Middle frontal gyrus (tissue), 1 donor: ENCODE measurements at regions not wholly inside any gene's neighbourhood (a gene's known extent, or its start where the extent isn't known, plus 50 kb on each side); places are given as distances from the start of the nearest gene placed in this dataset.
"Not testable (repeated sequence)": the region's sequence is repeated elsewhere in the genome, so short reads cannot be mapped to it uniquely, and the experiment has no call there.

ENCODE experiments used
- DNase-seq: peaks from one replicate; pipeline ENCODE4 v3.0.0-alpha.2; 2015; ENCODE audit warnings: low spot score; ENCODE audit errors: extremely low spot score

DNA sequence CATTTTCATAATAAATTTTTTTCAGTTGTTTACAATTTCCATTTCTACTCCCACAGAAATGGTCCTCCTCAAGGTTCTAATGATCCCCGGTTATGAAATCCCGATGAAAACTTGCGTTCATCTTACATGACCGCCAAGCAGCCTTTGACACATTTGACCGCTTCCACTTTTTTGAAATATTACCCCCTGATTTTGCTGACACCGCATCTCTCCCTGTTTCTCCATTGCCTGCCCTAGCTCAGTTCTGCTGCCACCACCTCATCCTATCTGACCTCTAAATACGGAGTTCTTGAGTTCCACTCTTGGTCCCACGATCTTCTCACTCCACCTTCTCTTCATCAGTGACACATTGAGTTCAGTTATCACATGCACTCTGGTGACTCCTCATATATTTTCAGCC, 74.1 kb downstream of the SLC35B3 start:
- no peak for DNase-seq

DNA sequence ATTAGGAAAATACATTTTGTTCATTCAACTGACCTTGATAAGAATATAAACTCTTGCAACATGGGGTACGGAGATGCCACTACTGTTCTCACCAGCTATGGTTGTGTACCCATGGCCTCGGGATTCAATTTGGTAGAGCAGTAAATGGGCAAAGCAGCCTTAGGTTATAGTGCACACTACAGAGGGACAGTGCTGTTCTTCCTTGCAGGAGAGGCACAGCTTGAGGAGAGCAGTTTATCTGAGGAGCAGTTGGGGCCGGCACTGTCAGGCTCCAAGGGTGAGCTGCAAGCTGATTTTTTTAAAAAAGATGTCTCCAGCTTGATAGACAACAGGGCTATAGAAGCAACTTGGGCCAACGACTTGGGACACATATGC, 82.4 kb downstream of the SLC35B3 start:
- DNase-seq = no peak

DNA sequence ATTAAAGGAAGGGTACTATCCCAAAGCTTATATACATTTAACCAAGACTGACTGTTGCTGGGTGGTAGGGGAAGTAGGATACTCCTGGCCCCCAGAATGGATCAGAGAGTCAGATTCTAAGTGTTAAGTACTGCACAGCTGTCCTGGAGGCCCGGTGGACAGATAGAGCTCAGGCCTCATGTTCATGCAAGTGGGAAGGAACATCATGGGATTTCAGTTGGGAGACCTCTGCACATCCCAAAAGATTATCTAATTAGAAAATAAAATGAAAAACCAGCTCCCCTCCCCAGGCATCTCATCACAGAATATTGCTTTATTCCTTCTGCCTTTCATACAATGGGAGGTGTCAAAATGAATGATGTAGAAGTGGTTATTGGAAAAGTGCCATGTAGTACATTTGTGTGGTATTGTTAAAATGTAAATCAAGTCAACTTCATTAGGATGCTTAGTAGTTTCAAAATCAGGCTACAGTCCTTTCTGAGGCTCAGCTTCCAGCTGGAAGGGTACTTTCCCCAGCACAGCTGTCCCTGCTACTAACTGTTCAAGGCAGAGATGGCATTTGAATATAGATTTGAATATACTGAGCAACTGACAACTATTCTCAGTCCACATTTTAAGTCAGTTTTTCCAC, 82.9 kb downstream of the SLC35B3 start:
- DNase-seq = no peak

DNA sequence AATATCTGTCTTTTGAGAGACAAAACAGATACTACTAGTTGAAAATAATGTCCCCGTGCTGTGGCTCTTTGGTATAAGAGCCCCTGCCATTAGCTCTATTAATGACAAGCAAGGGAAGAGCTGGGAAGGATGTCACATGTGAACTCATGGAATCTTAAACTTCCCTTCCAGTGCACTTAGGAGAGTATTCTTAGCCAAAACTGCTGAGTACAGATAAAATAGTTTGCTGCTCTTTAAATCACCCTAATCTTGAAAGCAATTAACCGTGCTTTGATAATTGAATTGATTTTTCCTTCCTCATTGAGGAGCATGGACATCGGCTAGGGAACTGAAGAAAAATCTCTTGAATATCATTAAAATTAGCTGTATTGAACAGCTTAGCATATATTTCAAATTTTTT, 91.7 kb downstream of the SLC35B3 start:
- DNase-seq = no peak

DNA sequence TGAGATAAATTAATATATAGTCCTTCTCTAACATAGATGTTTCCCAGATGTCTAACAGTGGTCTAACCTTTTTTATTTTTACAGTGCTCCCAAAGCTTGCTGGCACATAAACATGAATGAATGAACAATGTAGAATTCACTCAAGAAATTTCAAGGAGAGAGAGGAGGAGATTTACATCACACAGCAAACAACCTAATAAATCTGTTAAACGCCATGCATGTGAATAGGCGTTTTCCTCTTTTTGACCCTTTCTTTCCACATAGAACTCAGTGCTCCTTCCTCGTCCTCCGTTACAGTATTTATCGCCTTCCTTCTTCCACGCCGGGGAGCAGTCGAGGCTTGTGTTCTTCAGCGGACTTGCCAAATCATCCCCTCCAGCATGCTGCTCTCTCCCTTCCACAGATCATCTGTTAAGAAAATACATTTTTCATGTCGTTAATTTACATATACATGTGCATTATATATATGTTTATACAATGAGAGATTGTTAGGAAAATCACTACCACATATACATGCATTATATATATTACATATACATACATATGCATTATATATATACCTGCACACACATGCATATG, 93.0 kb downstream of the SLC35B3 start:
- DNase-seq = no peak

DNA sequence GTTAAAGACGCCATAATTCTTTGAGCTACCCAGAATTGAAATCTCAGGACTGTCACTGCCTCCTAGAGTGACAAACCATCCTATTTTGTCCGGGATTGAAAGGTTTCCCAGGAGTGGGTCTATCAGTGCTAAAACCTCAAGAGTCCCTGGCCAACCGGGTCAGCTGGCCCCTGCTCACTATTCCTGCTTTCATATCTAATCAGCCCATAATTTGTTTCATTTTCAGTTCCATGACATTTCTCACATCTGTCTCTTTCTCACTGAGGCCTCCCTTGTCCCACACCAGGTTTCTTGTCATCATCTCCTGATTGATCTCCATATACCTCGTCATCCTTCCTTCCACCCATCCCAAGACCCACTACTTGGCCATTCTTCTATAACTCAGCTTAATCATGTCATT, 98.2 kb downstream of the SLC35B3 start:
- DNase-seq = no peak

DNA sequence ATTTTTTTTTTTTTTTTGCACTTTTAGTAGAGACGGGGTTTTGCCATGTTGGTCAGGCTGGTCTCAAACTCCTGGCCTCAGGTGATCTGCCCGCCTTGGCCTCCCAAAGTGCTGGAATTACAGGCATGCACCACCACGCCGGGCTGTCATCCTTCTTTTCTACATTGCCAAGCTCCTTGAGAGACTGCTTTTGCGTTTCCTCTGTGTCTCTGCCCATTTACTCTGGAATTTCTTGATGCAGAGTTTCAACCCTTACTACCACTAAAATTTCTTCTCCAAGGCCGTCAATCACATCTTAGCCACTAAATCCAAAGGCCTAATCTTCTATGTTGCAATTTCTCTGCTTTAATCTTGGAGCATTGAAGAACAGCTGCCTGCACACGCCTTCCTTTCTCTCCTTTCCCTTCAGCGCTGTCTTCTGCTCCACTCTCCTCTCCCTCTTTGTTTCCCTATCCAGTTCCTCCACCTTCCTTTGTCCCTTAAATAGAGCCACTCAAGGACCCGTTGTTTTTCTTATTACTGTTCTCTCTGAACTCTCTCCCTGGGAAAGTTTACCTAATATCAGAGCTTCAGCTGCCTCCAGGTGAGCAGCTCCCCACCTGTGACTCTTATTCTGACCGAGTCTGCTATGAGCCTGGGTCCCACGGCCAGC, 98.8 kb downstream of the SLC35B3 start:
- no peak for DNase-seq

DNA sequence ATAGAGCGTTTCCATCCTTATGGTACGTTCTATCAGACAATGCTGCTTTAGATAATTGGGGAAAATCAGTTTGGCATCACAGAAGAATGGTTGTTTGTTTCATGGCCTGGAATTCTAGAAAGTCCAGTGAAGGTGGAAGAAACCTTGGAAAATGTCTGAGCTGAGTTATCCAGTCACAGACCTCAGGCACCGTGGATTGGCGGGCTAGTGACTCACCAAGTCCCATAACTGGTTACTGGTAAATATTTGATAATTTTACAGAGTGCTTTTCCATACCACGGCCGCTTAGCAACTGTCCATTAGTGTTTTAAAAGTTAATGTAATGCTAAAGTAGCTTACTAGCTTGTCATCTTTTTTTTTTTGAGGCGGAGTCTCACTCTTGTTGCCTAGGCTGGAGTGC, 99.4 kb downstream of the SLC35B3 start:
- no peak for DNase-seq

DNA sequence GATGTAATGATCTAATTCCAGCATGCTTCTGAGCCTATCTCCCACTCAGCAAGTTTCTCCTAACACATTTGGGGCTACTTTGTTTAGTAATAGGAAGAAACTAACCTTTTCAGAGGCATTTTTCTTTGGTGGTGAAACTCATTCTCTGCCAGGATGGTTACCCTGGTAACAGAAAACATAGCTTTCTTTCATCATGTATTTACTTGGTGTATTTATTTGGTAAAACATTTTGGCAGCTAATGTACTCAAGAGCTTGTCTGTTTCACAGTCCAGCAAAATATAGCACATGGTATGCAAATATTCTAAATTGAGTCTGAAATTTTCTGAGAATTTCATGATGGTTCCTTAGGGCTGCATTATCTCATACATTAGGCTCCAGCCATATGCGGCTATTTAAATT, 100.0 kb downstream of the SLC35B3 start:
- no peak for DNase-seq

DNA sequence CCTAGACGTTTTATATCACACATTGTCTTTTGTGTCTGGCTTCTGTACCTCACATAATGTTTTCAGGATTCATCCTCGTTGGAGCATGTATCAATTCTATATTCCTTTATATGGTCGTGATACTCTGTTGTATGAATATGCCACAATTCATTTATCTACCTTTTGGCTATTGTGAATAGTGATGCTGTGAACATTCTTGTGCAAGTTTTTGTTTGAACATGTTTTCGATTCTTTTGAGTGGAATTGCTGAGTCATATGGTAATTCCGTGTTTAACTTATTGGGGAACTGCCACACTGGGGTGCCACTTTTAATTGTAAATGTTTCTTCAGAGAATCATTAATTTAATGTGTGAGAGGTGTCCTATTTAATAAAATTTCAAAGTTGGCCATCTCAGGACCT, 101.2 kb downstream of the SLC35B3 start:
- DNase-seq = no peak

DNA sequence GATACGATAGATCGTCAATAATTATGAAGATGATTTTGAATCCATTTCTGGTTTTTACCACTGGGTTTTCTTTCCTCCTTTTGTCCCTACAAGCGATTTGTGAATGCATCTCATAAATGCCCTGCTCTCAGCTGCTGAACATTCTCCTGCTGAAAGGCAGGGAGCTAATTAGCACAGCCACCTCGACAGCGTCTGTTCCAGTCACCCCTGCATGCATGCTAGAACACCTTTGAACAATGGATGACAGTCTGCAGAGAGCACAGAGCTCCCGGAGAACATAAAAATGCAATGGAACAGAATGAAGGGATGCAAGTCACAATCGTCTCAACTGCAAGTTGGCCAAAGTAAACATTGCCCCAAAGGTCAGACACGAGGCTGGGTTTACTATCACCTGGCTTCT, 105.8 kb downstream of the SLC35B3 start:
- no peak for DNase-seq

DNA sequence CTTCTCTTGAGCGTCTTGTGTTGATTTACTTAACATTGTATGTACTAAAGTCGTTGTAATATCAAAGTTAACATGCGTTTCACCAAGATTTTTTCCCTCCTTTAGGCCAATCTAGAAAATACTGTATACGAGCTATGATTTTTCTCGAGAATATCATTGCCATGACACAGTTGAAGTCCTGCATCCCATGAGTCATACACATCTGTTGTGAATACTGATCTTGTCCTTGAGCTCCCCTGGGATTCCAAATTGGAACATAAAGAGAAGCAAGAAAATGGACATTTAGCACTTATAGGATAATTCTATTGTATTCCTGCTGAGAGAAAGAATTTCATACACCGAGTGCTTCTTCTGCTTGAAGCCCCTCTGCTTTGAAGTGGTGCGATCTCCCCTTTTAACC, 109.6 kb downstream of the SLC35B3 start:
- no peak for DNase-seq

DNA sequence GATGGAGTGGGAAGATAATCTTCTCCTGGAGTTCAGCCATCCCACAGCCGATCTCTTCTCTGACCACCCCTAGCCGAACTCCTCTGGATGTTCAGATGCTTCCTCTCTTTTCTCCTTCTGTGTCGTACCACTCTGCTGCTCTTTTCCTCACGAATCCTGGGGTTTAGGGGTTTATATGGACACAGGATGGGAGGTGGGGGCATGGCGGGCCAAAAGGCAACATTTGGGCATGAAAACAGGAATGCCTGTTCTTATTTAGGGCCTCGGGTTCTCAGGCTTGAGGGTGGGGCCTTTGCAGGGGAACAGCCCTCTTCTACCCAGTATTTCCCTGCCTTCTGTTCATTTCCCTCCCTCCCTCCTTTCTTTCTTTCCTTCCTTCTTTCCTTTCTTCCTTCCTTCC, 112.7 kb downstream of the SLC35B3 start:
- DNase-seq = no peak

DNA sequence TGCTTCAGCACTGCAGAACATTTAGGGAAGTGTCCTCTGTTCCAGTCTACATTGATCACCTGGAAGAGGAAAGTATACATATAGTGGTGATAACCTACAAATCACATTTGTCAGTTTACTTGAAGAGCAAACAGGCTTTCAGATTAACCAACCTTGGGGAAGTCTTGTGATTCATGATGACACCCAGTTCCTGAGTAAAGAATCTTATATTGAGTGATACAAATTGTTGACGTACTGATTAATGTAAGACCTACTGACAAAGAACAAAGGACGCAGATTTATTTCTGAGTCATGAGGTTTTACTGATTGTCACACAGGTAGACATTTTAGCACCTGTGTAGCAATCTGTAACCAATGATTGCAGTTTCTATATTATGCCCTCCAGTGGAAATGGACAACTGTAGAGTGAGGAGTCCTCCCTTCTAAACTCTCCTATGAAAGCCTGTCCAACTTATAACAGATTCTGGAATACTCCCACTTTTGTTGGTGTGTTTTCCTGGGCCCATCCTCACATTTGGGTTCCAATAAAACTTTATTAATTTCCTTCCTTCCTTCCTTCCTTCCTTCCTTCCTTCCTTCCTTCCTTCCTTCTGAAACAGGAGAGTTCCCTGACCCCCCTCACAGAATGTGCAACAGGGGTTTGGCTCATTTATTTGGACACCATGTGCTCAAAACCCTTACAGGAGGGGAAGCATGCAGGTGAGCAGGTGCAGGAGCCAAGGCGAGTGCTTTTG, 113.5 kb downstream of the SLC35B3 start:
- DNase-seq = no peak

DNA sequence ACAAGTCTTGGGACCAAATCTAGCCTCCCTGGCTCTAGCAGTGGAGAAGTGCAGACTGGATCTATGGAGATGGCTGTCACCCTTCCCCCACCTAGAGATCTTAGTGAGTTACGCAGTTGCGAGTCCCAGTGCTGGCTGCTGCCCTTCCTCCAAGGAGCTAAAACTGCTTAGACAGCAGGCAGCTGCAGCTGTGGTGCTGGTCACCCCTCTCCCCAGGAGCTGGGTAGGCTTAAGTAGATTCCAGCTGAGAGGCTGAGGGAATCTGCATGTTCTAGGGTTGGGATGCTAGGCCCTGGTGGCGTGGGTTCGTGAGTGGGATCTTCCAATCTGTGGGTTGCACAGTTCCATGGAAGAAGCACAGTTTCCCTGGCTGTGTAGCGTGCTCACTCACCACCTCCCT, 120.2 kb downstream of the SLC35B3 start:
- no peak for DNase-seq

DNA sequence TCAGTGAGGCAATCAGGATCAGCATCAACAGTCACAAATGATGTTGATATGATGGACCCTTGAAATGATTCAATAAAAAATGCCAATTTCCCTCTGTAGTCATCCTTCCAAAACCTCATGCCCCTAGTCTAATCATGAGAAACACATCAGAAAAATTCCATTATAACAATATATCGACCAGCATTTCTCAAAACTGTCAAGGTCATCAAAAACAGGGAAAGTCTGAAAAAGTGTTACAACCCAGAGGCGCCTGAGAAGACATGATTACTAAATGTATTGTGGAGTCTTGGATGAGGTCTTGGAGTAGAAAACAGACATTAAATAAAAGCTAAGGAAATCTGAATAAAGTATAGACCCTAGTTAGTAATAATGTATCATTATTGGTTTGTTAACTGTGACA, 133.8 kb downstream of the SLC35B3 start:
- DNase-seq = no peak

DNA sequence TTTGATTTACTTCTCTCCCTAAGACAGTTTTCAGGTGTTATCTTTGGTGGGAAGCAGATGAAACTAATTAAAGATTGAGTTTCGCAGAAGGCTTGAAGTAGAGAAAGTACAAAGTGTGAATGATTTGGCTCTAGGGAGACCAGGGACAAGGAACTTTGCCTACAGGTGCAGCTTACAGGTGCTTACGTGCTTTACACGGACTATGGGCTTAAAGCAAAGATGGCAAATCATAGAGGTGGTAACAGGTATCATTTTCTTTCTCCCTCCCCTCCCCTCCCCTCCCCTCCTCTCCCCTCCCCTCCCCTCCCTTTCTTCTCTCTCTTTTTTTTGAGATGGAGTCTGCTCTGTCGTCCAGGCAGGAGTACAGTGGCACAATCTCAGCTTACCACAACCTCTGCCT, 136.3 kb downstream of the SLC35B3 start:
- DNase-seq = no peak

DNA sequence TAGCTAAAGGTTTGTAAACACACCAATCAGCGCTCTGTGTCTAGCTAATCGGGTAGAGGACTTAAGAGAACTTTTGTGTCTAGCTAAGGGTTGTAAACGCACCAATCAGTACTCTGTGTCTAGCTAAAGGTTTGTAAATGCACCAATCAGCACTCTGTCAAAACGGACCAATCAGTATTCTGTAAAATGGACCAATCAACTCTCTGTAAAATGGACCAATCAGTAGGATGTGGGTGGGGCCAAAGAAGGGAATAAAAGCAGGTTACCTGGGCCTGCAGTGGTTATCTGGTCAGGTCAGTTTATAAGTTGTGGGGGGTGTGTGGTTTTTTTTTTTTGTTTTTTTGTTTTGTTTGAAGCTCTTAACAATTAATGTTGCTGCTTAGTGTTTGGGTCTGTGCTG, 152.4 kb downstream of the SLC35B3 start:
- not testable (repeated sequence) for DNase-seq

DNA sequence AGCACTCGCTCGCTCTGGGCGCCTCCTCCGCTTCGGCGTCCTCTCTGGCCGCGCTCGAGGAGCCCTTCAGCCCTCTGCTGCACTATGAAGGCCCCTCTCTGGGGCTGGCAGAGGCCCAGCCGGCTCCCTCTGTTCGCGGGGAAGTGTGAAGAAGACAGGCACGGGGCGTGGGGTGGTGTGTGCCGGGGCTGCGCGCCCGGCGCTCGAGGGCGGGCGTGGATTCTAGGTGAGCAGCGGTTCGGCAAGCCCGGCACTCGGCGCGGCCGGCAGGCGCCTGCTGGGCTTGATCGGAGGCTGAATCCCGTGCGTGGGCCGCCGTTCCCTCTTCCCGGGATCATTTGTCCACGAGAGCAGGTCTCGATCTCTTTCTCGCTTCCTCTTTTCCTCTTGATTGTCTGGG, 153.0 kb downstream of the SLC35B3 start:
- no peak for DNase-seq

DNA sequence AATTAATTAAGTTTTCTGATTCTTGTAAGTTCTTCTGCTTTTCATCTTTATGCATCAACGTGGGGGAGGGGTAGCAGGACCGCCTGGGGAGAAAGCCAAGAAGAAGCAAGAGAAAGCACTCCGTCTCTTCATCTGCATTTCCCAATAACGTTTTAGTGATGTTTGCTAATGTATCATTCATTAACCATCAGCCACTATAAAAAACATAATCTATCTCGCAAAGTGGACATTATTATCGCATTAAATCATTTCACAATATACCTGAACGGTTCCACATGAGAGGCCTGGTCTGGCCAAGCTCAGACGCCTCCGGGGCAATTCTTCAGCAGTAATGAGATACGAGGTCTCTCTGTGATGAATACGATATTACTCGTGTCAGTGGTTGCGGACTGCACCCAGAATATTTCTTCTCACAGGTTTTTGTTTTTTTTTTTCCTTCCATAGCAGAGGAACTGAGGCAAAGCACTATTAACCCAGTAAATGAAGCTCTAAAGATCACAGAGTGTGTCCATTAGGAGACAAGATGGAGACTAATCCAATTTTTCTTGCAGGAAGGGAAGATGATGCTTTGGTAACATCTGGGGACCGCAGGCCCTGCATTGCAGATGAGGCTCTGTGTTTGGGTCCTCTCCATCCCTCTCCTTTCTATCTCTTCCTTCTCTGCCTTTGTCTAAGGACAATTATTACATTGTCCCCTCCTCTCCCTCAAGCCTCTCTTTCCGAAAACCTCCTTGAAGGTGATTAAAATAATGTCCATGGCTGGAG, 156.1 kb downstream of the SLC35B3 start:
- no peak for DNase-seq

DNA sequence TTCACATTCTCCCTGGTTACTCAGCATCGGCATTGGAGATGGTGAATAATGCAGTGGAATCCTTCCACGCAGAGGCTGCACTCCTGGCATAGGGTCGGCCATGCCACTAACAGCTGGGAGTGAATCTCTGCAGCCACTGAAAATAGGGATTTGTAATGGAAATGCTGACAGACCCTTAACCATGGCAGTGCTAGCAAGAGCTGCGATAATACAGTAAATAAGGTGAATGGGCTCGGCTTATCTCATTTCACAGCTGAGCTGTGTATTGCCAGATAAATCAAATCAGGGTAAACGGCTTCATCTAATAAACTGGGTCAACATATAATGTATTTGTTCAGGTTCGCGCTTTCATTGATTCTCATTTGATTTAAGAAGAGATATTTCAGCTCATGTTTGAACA, 156.8 kb downstream of the SLC35B3 start:
- no peak for DNase-seq

DNA sequence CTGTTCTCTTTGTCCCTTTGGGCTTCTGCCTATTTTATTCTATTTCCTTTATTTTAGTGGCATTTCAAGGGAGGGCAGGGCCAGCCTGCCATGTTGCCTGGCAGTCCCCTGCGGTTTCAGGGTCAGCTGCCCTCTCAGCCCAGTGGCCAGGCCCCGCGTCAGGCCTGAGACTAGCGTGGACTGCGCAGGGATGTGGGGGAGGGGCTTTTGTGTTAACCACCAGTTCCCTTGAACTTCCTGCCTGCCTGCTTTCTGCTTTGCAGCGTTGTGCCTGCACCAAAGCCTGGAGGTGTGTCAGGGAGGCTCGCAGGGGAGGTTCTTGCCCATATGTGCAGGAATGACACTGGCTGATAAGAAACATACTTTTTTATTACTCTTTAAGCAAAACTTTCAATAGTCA, 157.6 kb downstream of the SLC35B3 start:
- no peak for DNase-seq
